VCaP (cell line): ENCODE measurements at regions not wholly inside any gene's neighbourhood (a gene's known extent, or its start where the extent isn't known, plus 50 kb on each side); places are given as distances from the start of the nearest gene placed in this dataset.

Experiments
- H3K27ac ChIP-seq: fragments of 450-650 bp; 2 replicates; pipeline ENCODE4 v1.5.1; 2017
- CTCF ChIP-seq: fragments of 450-650 bp; conservative IDR thresholded peaks from 2 replicates; pipeline ENCODE4 v1.5.1; 2017; ENCODE audit warnings: mild to moderate bottlenecking, moderate library complexity

GRCh38 chr1:116819081-116819480 lies 64.9 kb downstream of the CD2 start:
- TF ChIP-seq CTCF: no peak
- no peak overlapping the region for H3K27ac ChIP-seq

GRCh38 chr1:116820369-116820768 lies 66.1 kb downstream of the CD2 start:
- no peak overlapping the region for H3K27ac ChIP-seq
- TF ChIP-seq CTCF: no peak

- no peak overlapping the region for H3K27ac ChIP-seq
Measured at GRCh38 chr1:116821763-116822162, 67.5 kb downstream of the CD2 start.

GRCh38 chr1:116824631-116825206 lies 70.5 kb downstream of the CD2 start:
- peak overlapping the region; percentile 58; the same call in 1 of the 2 replicates for H3K27ac ChIP-seq
- TF ChIP-seq CTCF: no peak

More at GRCh38 chr1:116821763-116822162, 67.5 kb downstream of the CD2 start:
- TF ChIP-seq CTCF: no peak

- H3K27ac ChIP-seq: peak overlapping the region; percentile 58
- TF ChIP-seq CTCF: no peak
Measured at GRCh38 chr1:116825207-116825719, 71.0 kb downstream of the CD2 start.

GRCh38 chr1:116825720-116826438 lies 71.6 kb downstream of the CD2 start:
- peak overlapping the region; percentile 58 for H3K27ac ChIP-seq
- peak; percentile 49 for TF ChIP-seq CTCF

GRCh38 chr1:116826818-116827606 lies 72.8 kb downstream of the CD2 start:
- no peak overlapping the region for H3K27ac ChIP-seq
- TF ChIP-seq CTCF: no peak
